ENCODE measurements at regions not wholly inside any gene's neighbourhood (a gene's known extent, or its start where the extent isn't known, plus 50 kb on each side); places are given as distances from the start of the nearest gene placed in this dataset.

- Histone ChIP-seq H3K36me3 (ENCODE audit: insufficient read depth, low read length) (no peaks in the 10 kb centered on the region), H3K4me2 (ENCODE audit: low read depth, low read length, poor library complexity, severe bottlenecking) (no peak overlapping the region), H3K4me1 (ENCODE audit: insufficient read depth, low read length, poor library complexity, severe bottlenecking) (no peaks in the 10 kb centered on the region), H2AFZ (ENCODE audit: low read length) (no peak overlapping the region), H3K79me2 (ENCODE audit: insufficient read depth, low read length) (no peaks in the 10 kb centered on the region), H3K4me3 (ENCODE audit: low read length, poor library complexity, severe bottlenecking) (no peak overlapping the region), H3K9me3 (ENCODE audit: insufficient read depth, low read depth, low read length) (no peaks in the 10 kb centered on the region), H3K27me3 (ENCODE audit: insufficient read depth, low read length, poor library complexity, severe bottlenecking) (no peaks in the 10 kb centered on the region), H4K20me1 (ENCODE audit: insufficient read depth, low read length, poor library complexity, severe bottlenecking) (no peaks in the 10 kb centered on the region), H3K9me2 (replicated peaks; ENCODE audit: low read depth, low read length) (no peaks in the 10 kb centered on the region), H3F3A (ENCODE audit: low read depth) (no peaks in the 10 kb centered on the region), H3K9ac (ENCODE audit: low read depth, low read length, poor library complexity, severe bottlenecking) (no peak overlapping the region)
- TF ChIP-seq EZH2phosphoT487 (IDR thresholded peaks at IDR 0.05; ENCODE audit: borderline replicate concordance) (no peak), CTCF (conservative IDR thresholded peaks at IDR 0.05; ENCODE audit: low read length) (no peak)
Measured at GRCh38 chr18:24868311-24868710, 407.9 kb downstream of the HRH4 start.

- Histone ChIP-seq H3K4me1 (ENCODE audit: insufficient read depth, low read length, poor library complexity, severe bottlenecking) (no peaks in the 10 kb centered on the region), H3K36me3 (ENCODE audit: insufficient read depth, low read length) (no peaks in the 10 kb centered on the region), H3K79me2 (ENCODE audit: insufficient read depth, low read length) (no peaks in the 10 kb centered on the region), H3F3A (ENCODE audit: low read depth) (no peaks in the 10 kb centered on the region), H3K4me3 (ENCODE audit: low read length, poor library complexity, severe bottlenecking) (no peak overlapping the region), H3K4me2 (ENCODE audit: low read depth, low read length, poor library complexity, severe bottlenecking) (no peak overlapping the region), H3K27me3 (ENCODE audit: insufficient read depth, low read length, poor library complexity, severe bottlenecking) (no peaks in the 10 kb centered on the region), H2AFZ (ENCODE audit: low read length) (no peak overlapping the region), H3K9me2 (replicated peaks; ENCODE audit: low read depth, low read length) (no peaks in the 10 kb centered on the region), H4K20me1 (ENCODE audit: insufficient read depth, low read length, poor library complexity, severe bottlenecking) (no peaks in the 10 kb centered on the region), H3K9me3 (ENCODE audit: insufficient read depth, low read depth, low read length) (no peaks in the 10 kb centered on the region), H3K9ac (ENCODE audit: low read depth, low read length, poor library complexity, severe bottlenecking) (no peak overlapping the region)
- TF ChIP-seq CTCF (conservative IDR thresholded peaks at IDR 0.05; ENCODE audit: low read length) = no peak
- TF ChIP-seq EZH2phosphoT487 (IDR thresholded peaks at IDR 0.05; ENCODE audit: borderline replicate concordance) = no peak
Measured at GRCh38 chr18:24868760-24869237, 408.4 kb downstream of the HRH4 start.

GRCh38 chr18:24869285-24869684 lies 408.8 kb downstream of the HRH4 start:
- H4K20me1 ChIP-seq (ENCODE audit: insufficient read depth, low read length, poor library complexity, severe bottlenecking) = no peaks in the 10 kb centered on the region
- no peaks in the 10 kb centered on the region for H3K27me3 ChIP-seq (ENCODE audit: insufficient read depth, low read length, poor library complexity, severe bottlenecking)
- no peaks in the 10 kb centered on the region for H3K79me2 ChIP-seq (ENCODE audit: insufficient read depth, low read length)
- H3F3A ChIP-seq (ENCODE audit: low read depth) = no peaks in the 10 kb centered on the region
- H3K9me2 ChIP-seq (replicated peaks; ENCODE audit: low read depth, low read length) = no peaks in the 10 kb centered on the region
- no peak overlapping the region for H2AFZ ChIP-seq (ENCODE audit: low read length)
- no peak overlapping the region for H3K4me2 ChIP-seq (ENCODE audit: low read depth, low read length, poor library complexity, severe bottlenecking)
- no peak for TF ChIP-seq CTCF (conservative IDR thresholded peaks at IDR 0.05; ENCODE audit: low read length)
- TF ChIP-seq EZH2phosphoT487 (IDR thresholded peaks at IDR 0.05; ENCODE audit: borderline replicate concordance) = no peak
- no peaks in the 10 kb centered on the region for H3K4me1 ChIP-seq (ENCODE audit: insufficient read depth, low read length, poor library complexity, severe bottlenecking)
- no peak overlapping the region for H3K9ac ChIP-seq (ENCODE audit: low read depth, low read length, poor library complexity, severe bottlenecking)
- H3K9me3 ChIP-seq (ENCODE audit: insufficient read depth, low read depth, low read length) = no peaks in the 10 kb centered on the region
- no peak overlapping the region for H3K4me3 ChIP-seq (ENCODE audit: low read length, poor library complexity, severe bottlenecking)
- no peaks in the 10 kb centered on the region for H3K36me3 ChIP-seq (ENCODE audit: insufficient read depth, low read length)

All from Loucy (cell line).